GM18526 (cell line): ENCODE measurements at regions not wholly inside any gene's neighbourhood (a gene's known extent, or its start where the extent isn't known, plus 50 kb on each side); places are given as distances from the start of the nearest gene placed in this dataset.

Source experiments
- POLR2A ChIP-seq: IDR thresholded peaks from 3 replicates; pipeline ENCODE4 v1.6.1; 2011; ENCODE audit not compliant: insufficient read length; ENCODE audit errors: extremely low read depth

DNA sequence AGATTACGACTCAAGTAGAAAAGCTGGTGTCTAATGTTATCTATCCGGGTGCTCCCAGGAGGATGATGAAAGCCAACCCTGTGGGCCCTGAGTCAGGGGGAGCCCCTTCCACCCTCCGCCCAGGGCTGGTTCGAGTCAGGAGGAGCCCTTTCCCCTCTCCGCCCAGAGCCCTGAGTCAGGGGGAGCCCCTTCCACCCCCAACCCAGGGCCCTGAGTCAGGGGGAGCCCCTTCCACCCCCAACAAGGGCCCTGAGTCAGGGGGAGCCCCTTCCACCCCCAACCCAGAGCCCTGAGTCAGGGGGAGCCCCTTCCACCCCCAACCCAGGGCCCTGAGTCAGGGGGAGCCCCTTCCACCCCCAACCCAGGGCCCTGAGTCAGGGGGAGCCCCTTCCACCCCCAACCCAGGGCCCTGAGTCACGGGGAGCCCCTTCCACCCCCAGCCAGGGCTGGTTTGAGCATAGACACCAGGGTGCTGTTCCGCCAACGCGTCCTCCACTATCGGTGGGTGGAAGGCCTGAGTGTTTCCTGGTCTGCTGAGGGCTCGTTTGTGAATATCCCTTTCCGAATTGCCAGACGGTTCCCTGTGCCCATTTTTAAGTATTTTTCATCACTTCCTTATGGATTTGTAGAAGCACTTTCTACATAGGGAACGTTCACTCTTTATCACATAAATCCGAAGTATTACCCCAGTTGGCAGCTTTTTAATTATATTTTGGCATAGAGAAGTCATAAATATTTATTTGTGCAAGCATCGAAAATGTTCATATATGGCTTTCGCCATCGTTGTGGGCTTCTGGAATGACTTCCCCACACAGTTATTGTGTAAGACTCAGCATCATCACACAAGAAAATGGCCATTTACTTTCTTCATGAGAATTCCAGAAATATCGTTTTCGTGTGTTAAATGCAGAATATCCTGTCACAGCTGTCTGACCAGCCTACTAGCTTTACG is 380.6 kb downstream of the BRD1 start:
- no peak for TF ChIP-seq POLR2A

DNA sequence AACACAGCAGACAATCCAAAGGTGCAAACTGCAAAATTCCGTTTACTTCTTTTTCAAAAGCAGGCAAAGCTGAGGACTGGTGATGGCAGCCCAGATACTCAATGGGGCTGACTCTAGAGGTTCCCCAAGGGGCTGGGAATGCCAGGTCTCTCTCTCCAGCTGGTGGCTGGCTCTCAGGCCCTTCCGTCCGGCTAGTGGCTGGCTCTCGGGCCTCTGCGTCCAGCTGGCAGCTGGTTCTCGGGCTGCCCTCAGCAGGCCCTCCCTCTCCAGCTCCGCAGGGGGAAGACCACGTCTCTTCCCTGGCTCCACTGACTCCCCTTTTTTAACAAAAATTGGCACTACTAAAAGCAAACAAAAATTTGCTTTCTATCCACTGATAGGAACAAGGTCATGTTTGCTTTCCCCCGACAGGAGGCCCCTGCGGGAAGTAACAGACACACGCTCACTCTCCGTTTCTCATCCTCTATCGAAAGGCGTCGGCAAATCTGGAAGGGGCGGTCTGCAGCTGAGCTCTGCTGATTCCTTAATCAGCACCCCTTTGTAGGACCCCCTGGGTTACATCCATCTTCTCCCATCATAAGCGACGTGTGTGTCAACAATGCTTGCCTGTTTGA is 381.4 kb downstream of the BRD1 start:
- TF ChIP-seq POLR2A: no peak

GRCh38 chr22:49444781-49445180 is 382.9 kb downstream of the BRD1 start:
- TF ChIP-seq POLR2A: no peak

DNA sequence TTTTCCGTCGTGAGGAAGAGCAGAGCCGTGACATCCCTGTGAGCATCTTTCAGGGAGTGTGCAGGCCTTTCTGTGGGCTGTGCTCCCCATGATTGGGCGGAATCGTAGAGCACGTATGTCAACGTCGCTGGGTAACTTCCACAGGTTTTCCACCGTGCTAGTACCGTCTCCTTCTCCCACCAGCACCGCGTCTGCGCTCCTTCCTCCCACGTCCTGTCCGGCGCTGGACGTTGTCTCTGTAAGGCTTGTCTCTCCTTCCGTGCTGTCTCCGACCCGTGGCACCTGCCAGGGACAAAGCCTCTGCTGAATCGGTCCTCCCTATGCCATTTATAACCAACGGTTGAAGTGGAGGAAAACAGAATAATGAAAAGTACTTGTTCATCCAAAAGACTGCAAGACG is 386.7 kb downstream of the BRD1 start:
- TF ChIP-seq POLR2A: no peak

- no peak for TF ChIP-seq POLR2A
These were observed 388.3 kb downstream of the BRD1 start for GRCh38 chr22:49439373-49439772.

GRCh38 chr22:49437956-49438355 is 389.7 kb downstream of the BRD1 start:
- no peak for TF ChIP-seq POLR2A

GRCh38 chr22:49437356-49437755 is 390.3 kb downstream of the BRD1 start:
- TF ChIP-seq POLR2A: no peak

DNA sequence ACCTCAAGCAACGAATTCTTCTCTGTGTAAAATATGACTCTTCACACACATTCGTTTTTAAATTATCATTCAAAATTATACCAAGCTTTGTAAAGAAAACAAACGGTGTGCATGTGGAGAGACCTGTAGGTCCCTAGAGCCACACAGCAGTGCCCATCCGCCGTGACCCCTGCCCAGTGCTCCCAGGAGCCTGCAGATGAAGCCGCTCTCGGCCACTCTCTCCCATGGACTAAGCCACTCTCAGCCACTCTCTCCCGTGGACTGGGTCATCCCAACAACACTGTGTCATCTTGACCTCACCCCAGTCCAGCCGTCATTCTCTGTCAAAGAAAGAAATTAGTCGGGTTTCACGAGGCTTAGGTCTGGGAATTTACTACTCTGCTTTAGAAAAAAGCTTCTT is 391.6 kb downstream of the BRD1 start:
- TF ChIP-seq POLR2A: no peak

GRCh38 chr22:49435596-49435995 is 392.1 kb downstream of the BRD1 start:
- no peak for TF ChIP-seq POLR2A

DNA sequence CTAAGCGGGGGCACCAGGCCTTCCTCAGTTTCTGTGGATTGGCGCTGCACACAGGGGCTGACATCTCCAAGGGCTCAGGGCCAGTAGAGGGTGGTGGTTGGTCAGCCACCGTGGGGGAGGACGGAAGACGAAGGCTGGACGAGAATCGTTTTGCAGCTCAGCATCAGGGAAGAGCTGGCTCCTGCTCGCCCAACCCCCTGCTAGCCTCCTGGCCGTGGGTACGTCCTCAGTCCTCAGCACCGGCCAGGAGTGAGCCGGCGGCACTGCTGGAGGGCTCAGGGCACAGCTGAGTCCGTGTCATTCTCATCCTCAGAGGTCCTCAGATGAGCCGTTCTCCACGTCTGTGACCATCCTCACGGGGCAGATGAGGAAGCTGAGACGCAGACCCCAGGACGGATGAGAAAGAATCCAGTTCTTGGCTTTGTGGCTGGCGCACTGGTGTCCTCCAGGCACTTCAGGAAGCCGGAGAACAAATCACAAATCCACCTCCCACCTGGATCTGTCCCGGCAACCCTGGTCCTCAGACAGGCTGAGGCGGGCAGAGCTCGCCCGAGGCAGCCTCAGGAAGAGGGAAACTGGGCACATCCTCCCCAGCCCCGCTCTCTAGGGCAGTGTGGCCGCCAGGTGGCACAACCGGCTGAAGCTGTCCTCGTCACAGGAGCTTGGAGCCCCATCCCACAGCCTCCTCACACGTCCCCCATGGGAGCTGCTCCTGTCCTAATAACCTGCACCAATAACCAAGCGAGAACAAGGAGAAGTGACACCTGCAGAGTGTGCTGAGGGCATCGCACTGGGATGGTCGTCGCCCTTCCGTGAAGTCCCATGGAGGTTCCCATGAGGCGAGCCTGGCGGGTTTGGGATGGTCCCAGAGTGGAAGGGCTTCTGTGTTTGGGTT is 393.7 kb downstream of the BRD1 start:
- TF ChIP-seq POLR2A: no peak

DNA sequence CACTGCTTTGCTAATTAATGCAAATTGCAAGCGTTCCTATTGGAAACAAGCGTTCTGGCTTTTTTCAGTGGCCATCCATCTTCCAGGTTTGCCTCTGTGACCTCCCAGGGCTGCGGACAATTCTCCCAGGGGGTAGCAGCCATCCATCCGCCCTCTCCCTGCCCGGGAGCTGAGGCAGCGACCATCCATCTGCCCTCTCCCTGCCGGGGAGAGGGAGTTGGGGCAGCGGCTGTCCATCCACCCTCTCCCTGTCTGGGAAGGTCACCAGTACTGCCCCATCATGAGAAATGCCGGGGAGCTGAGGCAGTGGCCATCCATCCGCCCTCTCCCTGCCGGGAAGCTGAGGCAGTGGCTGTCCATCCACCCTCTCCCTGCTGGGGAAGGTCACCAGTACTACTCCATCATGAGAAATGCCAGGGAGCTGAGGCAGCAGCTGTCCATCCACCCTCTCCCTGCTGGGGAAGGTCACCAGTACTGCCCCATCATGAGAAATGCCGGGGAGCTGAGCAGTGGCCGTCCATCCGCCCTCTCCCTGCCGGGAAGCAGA is 394.7 kb downstream of the BRD1 start:
- TF ChIP-seq POLR2A: no peak

DNA sequence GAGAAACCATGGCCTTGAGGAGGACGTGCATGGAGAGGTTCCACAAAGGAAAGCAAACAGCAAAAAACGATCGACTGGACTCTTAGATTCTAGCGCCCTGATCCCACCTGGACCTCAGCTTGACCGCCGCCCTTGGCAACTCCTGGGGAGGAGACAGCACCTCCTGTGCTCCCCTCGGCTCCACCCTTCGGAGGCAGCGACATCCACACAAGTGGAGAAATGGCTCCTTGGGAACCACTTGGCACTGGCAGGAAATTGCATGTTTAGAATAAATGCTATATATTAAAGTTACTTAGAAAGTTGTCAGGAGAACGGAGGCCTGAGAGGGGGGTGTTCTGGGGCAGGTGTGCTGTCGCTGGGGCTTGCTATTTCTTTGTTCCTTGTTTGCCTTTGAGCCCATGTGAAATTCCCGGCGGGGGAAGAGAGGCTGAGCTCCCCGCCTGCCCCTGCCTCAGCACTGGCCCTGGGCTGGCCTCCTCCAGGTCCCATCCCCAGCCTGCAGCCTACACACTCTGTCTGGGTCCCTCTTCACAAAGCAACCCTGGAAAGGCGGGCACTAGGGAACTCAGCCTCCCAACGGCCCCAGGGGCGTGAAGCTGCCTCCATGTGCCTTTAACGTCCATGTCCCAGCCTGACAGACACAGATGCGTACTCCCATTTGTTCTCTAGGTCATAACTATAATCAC is 395.3 kb downstream of the BRD1 start:
- no peak for TF ChIP-seq POLR2A

DNA sequence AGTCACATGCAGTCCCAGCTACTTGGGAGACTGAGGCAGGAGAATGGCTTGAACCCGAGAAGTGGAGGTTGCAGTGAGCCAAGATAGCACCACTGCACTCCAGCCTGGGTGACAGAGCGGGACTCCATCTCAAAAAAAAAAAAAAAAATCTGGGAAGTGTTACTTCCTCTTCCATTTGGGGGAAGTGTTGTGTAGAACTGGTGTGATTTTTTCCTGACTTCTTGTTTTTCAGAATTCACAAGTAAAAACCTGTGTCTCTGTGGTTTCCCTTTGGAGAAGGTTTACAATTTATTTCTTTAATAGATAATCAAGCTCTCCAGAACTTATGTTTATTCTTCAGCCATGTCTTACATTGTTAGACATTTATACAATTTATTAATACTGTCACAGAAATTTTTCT is 396.1 kb downstream of the BRD1 start:
- no peak for TF ChIP-seq POLR2A

DNA sequence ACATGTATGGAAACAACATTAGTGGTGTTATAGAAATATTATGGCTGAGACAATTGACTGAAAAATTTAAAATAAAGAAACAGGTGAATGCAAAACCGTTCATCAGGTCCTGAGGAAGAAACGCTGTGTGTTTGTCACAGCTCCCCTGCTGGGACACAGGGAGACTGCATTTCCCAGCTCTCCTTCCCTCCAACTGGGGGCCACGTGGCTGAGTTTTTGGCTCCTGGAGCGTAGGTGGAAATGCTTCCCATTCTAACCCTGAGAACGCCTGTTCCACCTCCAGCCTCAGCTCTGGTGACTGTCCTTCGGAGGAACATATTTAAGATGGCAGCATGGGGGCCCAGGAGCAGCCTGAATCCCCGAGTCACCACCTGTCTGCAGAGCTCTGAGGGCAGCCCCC is 398.6 kb downstream of the BRD1 start:
- no peak for TF ChIP-seq POLR2A

GRCh38 chr22:49427941-49428340 is 399.7 kb downstream of the BRD1 start:
- TF ChIP-seq POLR2A: no peak

GRCh38 chr22:49427341-49427740 is 400.3 kb downstream of the BRD1 start:
- TF ChIP-seq POLR2A: no peak
